Panc1 (cell line): ENCODE measurements at regions not wholly inside any gene's neighbourhood (a gene's known extent, or its start where the extent isn't known, plus 50 kb on each side); places are given as distances from the start of the nearest gene placed in this dataset.

Source experiments
- CTCF ChIP-seq: fragments of 450-650 bp; IDR thresholded peaks from 2 replicates; pipeline ENCODE4 v1.5.1; 2017; ENCODE audit warnings: mild to moderate bottlenecking
- POLR2AphosphoS5 ChIP-seq: IDR thresholded peaks from 2 replicates; pipeline ENCODE4 v1.6.1; 2012; ENCODE audit warnings: mild to moderate bottlenecking, low read depth, low read length, moderate library complexity
- REST ChIP-seq, 2 experiments: IDR thresholded peaks; 2 replicates each; pipeline ENCODE4 v1.6.1; 2011 to 2012; ENCODE audit warnings: low read depth in 2 of 2, control low read depth in 1 of 2, low read length in 1 of 2, mild to moderate bottlenecking in 1 of 2, moderate library complexity in 1 of 2; ENCODE audit not compliant: insufficient read depth in 1 of 2
- SIN3A ChIP-seq: IDR thresholded peaks from 2 replicates; pipeline ENCODE4 v1.6.1; 2012; ENCODE audit warnings: low read depth, mild to moderate bottlenecking, low read length, moderate library complexity, borderline replicate concordance; ENCODE audit not compliant: insufficient read depth

- TF ChIP-seq POLR2AphosphoS5 = no peak
- no peak for TF ChIP-seq CTCF
- TF ChIP-seq REST (IDR thresholded peaks at IDR 0.05; ENCODE audit: insufficient read depth in 1 of 2, low read depth in 2 of 2, low read length in 1 of 2) = no peak
- TF ChIP-seq SIN3A = no peak
Observed at GRCh38 chr9:79026316-79026715, 545.4 kb upstream of the TLE4 start.
